OCI-LY7 (cell line): ENCODE measurements at regions not wholly inside any gene's neighbourhood (a gene's known extent, or its start where the extent isn't known, plus 50 kb on each side); places are given as distances from the start of the nearest gene placed in this dataset.

Source experiments
- BruUV-seq: library from RNA; stranded (reverse); fragments of 400-500 nt; replicated peaks from 2 replicates; lab custom pipeline; 2021; lab: Mats Ljungman, UMichigan
- CTCF ChIA-PET: fragments of 300-600 bp; sonication (Branson Sonifier 250); formaldehyde crosslinking; loops from one replicate; lab custom pipeline; 2022; ENCODE audit warnings: antibody characterized with exemption; ENCODE audit not compliant: unreplicated experiment; lab: Charles Lee
- POLR2A ChIA-PET: fragments of 300-600 bp; sonication (Branson Sonifier 250); formaldehyde crosslinking; loops from one replicate; lab custom pipeline; 2022; ENCODE audit warnings: antibody characterized with exemption; lab: Charles Lee
- DNase-seq: peaks from one replicate; pipeline ENCODE4 v3.0.0-alpha.2; 2015; ENCODE audit warnings: low spot score
- H2AFZ ChIP-seq: fragments of 200-600 bp; sonication (generic), shearing (Covaris generic); 2 replicates; pipeline ENCODE4 v1.6.1; 2014; ENCODE audit warnings: mild to moderate bottlenecking, antibody characterized with exemption, low read length, moderate library complexity
- H3K27ac ChIP-seq: fragments of 200-600 bp; sonication (generic); 2 replicates; pipeline ENCODE4 v1.5.1; 2014; ENCODE audit warnings: mixed run types, low read depth, mild to moderate bottlenecking, moderate library complexity, low read length, inconsistent platforms; ENCODE audit not compliant: poor library complexity, severe bottlenecking
- H3K36me3 ChIP-seq: fragments of 200-600 bp; sonication (generic); 2 replicates; pipeline ENCODE4 v1.6.1; 2014; ENCODE audit warnings: mild to moderate bottlenecking, antibody characterized with exemption, low read length, moderate library complexity, mixed read lengths; ENCODE audit not compliant: insufficient read depth
- H3K4me1 ChIP-seq: fragments of 200-600 bp; sonication (generic); 2 replicates; pipeline ENCODE4 v1.5.1; 2014; ENCODE audit warnings: mild to moderate bottlenecking, low read length; ENCODE audit not compliant: insufficient read depth, poor library complexity, severe bottlenecking
- H3K4me2 ChIP-seq: fragments of 200-600 bp; sonication (generic); 2 replicates; pipeline ENCODE4 v1.6.1; 2014; ENCODE audit warnings: mild to moderate bottlenecking, low read length
- H3K4me3 ChIP-seq: fragments of 200-600 bp; sonication (generic); 2 replicates; pipeline ENCODE4 v1.5.1; 2014; ENCODE audit warnings: mild to moderate bottlenecking, low read depth, low read length; ENCODE audit not compliant: poor library complexity, severe bottlenecking
- H3K79me2 ChIP-seq: fragments of 200-600 bp; sonication (generic); 2 replicates; pipeline ENCODE4 v1.6.1; 2016; ENCODE audit warnings: low read depth, mild to moderate bottlenecking, low read length, moderate library complexity, mixed read lengths; ENCODE audit not compliant: insufficient read depth
- H3K9me2 ChIP-seq: fragments of 200-600 bp; sonication (generic); 2 replicates; pipeline ENCODE4 v1.6.1; 2016; ENCODE audit warnings: mild to moderate bottlenecking, low read length, mixed read lengths; ENCODE audit not compliant: insufficient read depth
- H3K9me3 ChIP-seq: fragments of 200-600 bp; sonication (generic); 2 replicates; pipeline ENCODE4 v1.6.1; 2014; ENCODE audit warnings: mild to moderate bottlenecking, mixed run types, low read length, mixed read lengths
- H4K20me1 ChIP-seq: fragments of 200-600 bp; sonication (generic); 2 replicates; pipeline ENCODE4 v1.6.1; 2014; ENCODE audit warnings: mild to moderate bottlenecking, antibody characterized with exemption, low read length, moderate library complexity, mixed read lengths; ENCODE audit not compliant: insufficient read depth
- CTCF ChIP-seq: fragments of 200-600 bp; sonication (generic); conservative IDR thresholded peaks from 2 replicates; pipeline ENCODE4 v1.5.1; 2014; ENCODE audit warnings: mild to moderate bottlenecking, antibody characterized with exemption, low read length, moderate library complexity, mixed read lengths
- EZH2phosphoT487 ChIP-seq: fragments of 200-600 bp; sonication (generic); IDR thresholded peaks from 2 replicates; pipeline ENCODE4 v1.6.1; 2018; ENCODE audit warnings: low read depth, borderline replicate concordance, mild to moderate bottlenecking, mixed run types, antibody characterized with exemption, low read length, moderate library complexity, mixed read lengths
- intact Hi-C: fragments of 100-400 bp; cut with micrococcal nuclease; formaldehyde crosslinking; loops from one replicate; pipeline ENCODE4 v1.10.0; 2022; ENCODE audit not compliant: unreplicated experiment

- H4K20me1 ChIP-seq = no peaks in the 10 kb centered on the region
- no peaks in the 10 kb centered on the region for H3K9me2 ChIP-seq
- no peak overlapping the region for H2AFZ ChIP-seq
- H3K9me3 ChIP-seq = no peaks in the 10 kb centered on the region
- intact Hi-C loops = no loop called here
- no peak overlapping the region for H3K27ac ChIP-seq
- no TSS peak for BruUV-seq
- DNase-seq = no peak
- TF ChIP-seq CTCF (no peak), EZH2phosphoT487 (no peak)
- H3K4me2 ChIP-seq = no peak overlapping the region
- no peaks in the 10 kb centered on the region for H3K36me3 ChIP-seq
- H3K4me1 ChIP-seq = no peaks in the 10 kb centered on the region
- no peaks in the 10 kb centered on the region for H3K79me2 ChIP-seq
- H3K4me3 ChIP-seq = no peak overlapping the region
- POLR2A ChIA-PET = no interaction called here
- CTCF ChIA-PET = no interaction called here
These were observed 372.8 kb upstream of the HSFY2 start for GRCh38 chrY:19146296-19146695.

DNA sequence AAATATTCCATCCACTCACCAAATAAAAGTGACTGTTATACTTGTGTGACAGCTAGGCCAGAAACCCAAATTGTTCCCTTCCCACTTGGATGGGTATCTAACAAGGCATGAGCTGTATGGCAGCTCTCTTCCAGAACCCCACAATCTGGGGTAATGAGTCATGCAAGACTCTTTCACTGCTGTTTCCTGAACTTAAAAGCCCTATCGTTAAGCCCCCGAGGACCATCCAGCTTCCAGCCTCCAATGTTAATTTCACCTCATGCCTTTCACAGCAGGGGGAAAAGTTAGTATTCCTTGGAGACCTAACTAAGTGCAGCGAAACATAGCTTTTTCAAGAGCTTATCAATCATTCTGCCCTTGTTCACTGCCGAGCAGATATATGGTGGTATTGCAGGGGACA, 368.6 kb upstream of the HSFY2 start:
- Histone ChIP-seq H3K36me3 (no peaks in the 10 kb centered on the region), H3K9me3 (no peaks in the 10 kb centered on the region), H3K4me3 (no peak overlapping the region), H3K4me2 (no peak overlapping the region), H2AFZ (no peak overlapping the region), H3K9me2 (no peaks in the 10 kb centered on the region), H4K20me1 (no peaks in the 10 kb centered on the region), H3K27ac (no peak overlapping the region), H3K4me1 (no peaks in the 10 kb centered on the region), H3K79me2 (no peaks in the 10 kb centered on the region)
- POLR2A ChIA-PET = interaction anchor here (0.5 to 0.7 kb wide), 2 partner anchors 49 to 759 kb away, joined by 3 read pairs; no protein-coding TSS in a partner anchor
- no peak for DNase-seq
- BruUV-seq = no TSS peak
- TF ChIP-seq CTCF (no peak), EZH2phosphoT487 (no peak)
- CTCF ChIA-PET = no interaction called here
- intact Hi-C loops = no loop called here

DNA sequence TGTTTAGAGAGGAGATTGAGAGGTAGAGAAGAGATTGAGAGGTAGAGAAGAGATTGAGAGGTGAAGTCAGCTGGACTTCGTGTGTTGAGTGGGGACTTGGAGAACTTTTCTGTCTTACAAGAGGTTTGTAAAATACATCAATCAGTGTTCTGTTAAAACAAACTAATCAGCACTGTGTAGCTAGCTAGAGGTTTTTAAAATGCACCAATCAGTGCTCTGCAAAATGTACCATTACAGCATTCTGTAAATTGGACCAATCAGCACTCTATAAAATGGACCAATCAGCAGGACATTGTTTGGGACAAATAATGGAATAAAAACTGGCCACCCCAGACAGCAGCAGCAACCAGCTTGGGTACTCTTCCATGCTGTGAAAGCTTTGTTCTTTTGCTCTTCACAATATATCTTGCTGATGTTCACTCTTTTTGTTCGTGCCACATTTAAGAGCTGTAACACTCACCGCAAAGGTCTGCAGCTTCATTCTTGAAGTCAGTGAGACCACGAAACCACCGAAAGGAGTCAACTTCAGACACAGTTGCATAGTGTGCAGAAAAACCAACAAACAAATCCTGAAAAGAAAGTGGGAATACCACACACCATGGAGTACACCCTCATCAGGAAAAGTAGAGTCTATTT, 366.9 kb upstream of the HSFY2 start:
- intact Hi-C loops = no loop called here
- Histone ChIP-seq H3K9me3 (no peaks in the 10 kb centered on the region), H3K27ac (no peak overlapping the region), H4K20me1 (no peaks in the 10 kb centered on the region), H3K9me2 (no peaks in the 10 kb centered on the region), H2AFZ (no peak overlapping the region), H3K4me2 (no peak overlapping the region), H3K79me2 (no peaks in the 10 kb centered on the region), H3K4me3 (no peak overlapping the region), H3K36me3 (no peaks in the 10 kb centered on the region), H3K4me1 (no peaks in the 10 kb centered on the region)
- CTCF ChIA-PET = no interaction called here
- BruUV-seq = no TSS peak
- no peak for TF ChIP-seq CTCF
- TF ChIP-seq EZH2phosphoT487 = no peak
- no peak for DNase-seq
- POLR2A ChIA-PET = no interaction called here
